Erythroblast (primary cell): ENCODE measurements at regions not wholly inside any gene's neighbourhood (a gene's known extent, or its start where the extent isn't known, plus 50 kb on each side); places are given as distances from the start of the nearest gene placed in this dataset.
"Not testable (repeated sequence)": the region's sequence is repeated elsewhere in the genome, so short reads cannot be mapped to it uniquely, and the experiment has no call there.

Experiments used
- DNase-seq, 2 experiments: peaks; one replicate each; lab custom pipeline; 2025; lab: John Stamatoyannopoulos, UW
- GATA1 ChIP-seq: IDR thresholded peaks from 2 replicates; pipeline ENCODE4 v1.6.1; 2011; ENCODE audit warnings: low read depth, mild to moderate bottlenecking, control low read depth, low read length, moderate library complexity
- POLR2A ChIP-seq: IDR thresholded peaks from 2 replicates; pipeline ENCODE4 v1.6.1; 2011; ENCODE audit warnings: mild to moderate bottlenecking, low read length

- DNase-seq: no peak
- TF ChIP-seq GATA1: no peak
- TF ChIP-seq POLR2A: no peak
These were observed 173.4 kb upstream of the RAI2 start for GRCh38 chrX:18034504-18034903.

- no peak for DNase-seq
- TF ChIP-seq POLR2A: no peak
- TF ChIP-seq GATA1: no peak
These were observed 171.6 kb upstream of the RAI2 start for GRCh38 chrX:18032486-18033221.

DNA sequence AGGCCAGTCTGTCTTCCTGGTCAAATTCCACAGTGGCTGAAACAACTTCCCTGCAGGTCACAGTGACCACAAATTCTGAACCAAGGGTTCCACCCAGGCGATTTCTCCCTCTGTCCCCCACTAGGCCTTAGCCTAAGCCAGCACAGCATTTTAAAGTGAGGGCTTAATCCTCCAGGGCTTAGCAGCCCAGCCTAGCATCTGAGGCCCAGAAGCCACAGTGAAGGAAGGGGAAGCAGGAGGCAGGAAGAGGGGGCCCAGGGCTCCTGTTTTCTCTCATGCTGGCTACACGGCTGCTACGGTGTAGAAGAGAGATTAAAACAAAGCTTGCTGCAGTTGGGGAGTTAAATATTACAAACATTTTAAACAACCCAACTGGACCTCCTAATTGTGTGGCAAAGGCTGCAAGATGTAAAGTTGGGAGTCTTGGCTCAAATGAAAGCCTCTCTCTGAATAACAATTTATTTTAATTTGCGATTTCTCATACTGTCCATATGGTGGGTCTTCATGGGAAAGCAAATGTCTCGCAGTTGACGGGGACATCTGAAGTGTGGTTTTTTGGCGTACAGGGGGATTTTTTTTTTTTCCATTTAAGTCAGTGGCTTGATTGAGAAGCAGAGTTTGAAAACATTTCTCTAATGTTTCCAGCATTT lies 170.8 kb upstream of the RAI2 start:
- no peak for TF ChIP-seq POLR2A
- no peak for TF ChIP-seq GATA1
- DNase-seq: no peak

GRCh38 chrX:18030656-18031055 lies 169.6 kb upstream of the RAI2 start:
- not testable (repeated sequence) for DNase-seq

GRCh38 chrX:18026166-18026565 lies 165.1 kb upstream of the RAI2 start:
- no peak for DNase-seq
- TF ChIP-seq GATA1 (no peak), POLR2A (no peak)

GRCh38 chrX:18017411-18017810 lies 156.3 kb upstream of the RAI2 start:
- no peak for DNase-seq
- no peak for TF ChIP-seq GATA1

GRCh38 chrX:18016941-18017340 lies 155.8 kb upstream of the RAI2 start:
- TF ChIP-seq POLR2A (no peak), GATA1 (no peak)
- DNase-seq: no peak

GRCh38 chrX:18010253-18010652 lies 149.2 kb upstream of the RAI2 start:
- no peak for TF ChIP-seq GATA1
- TF ChIP-seq POLR2A: no peak
- no peak for DNase-seq

GRCh38 chrX:18003876-18004275 lies 142.8 kb upstream of the RAI2 start:
- TF ChIP-seq GATA1 (no peak), POLR2A (no peak)
- no peak for DNase-seq

GRCh38 chrX:18002791-18003190 lies 141.7 kb upstream of the RAI2 start:
- DNase-seq: no peak
- no peak for TF ChIP-seq GATA1
- TF ChIP-seq POLR2A: no peak

- DNase-seq: no peak
- TF ChIP-seq GATA1 (no peak), POLR2A (no peak)
These were observed 133.3 kb upstream of the RAI2 start for GRCh38 chrX:17994429-17994828.

- TF ChIP-seq GATA1: no peak
- DNase-seq: no peak
These were observed 132.0 kb upstream of the RAI2 start for GRCh38 chrX:17993062-17993461.

DNA sequence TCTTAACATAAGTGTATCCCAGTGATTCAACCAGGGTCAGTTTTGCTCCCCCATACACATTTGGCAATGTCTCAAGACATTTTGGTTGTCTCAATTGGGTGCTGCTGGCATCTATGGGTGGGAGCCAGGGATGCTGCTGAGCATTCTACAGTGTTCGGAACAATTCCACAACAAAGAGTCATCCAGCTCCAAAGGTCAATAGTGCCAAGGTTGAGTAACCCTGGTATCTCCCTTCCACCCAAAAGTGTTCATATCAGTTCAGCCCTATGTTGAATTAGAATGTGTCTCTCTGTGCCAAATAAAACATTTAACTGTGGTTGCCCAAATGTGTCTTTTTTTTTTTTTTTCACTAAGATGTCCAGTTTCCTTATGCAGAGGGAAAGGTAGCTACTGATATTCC lies 129.4 kb upstream of the RAI2 start:
- DNase-seq: no peak
- TF ChIP-seq POLR2A (no peak), GATA1 (no peak)

DNA sequence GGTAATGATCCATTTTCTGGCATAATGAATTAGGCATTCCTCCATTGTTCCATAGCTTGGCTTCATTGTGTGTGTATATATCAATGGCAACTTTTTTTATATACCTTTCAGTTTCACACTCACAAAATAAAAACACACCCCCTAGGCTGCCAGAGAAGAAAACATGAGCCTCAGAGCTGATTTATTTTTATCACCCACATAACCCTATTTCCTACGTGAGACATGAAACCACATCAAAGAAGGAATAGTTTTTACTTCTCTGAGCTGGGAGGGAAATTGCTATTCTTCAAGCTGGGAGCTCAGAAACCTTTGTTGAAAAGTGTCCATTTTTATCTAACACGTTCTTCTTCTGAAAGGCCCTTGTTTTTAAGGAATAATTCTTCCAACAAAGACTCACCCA lies 126.7 kb upstream of the RAI2 start:
- no peak for DNase-seq
- no peak for TF ChIP-seq GATA1
- no peak for TF ChIP-seq POLR2A

DNA sequence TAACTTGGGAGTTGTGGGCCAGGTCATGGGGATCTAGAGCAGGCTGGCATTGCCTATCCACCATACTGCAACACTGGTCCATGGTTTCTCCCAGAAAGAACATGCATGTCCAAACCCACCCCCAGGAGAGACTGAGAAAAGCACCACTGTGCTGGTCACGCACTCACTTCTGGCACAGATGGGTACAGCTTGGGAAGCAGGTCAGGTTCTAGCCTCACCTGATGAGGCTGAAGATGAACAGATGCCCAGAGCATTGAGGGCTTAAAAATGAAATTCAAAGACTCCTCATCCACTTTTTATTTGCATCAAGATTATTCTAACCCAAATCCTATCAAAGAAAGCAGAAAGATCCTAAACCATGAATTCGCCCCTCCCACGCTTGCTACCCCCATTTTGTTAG lies 125.9 kb upstream of the RAI2 start:
- no peak for TF ChIP-seq POLR2A
- no peak for TF ChIP-seq GATA1
- no peak for DNase-seq
